MM.1S (cell line): ENCODE measurements at regions not wholly inside any gene's neighbourhood (a gene's known extent, or its start where the extent isn't known, plus 50 kb on each side); places are given as distances from the start of the nearest gene placed in this dataset.
"Not testable (repeated sequence)": the region's sequence is repeated elsewhere in the genome, so short reads cannot be mapped to it uniquely, and the experiment has no call there.

Source experiments
- DNase-seq: peaks from one replicate; pipeline ENCODE4 v3.0.0-alpha.2; 2015
- H2AFZ ChIP-seq: fragments of 300-600 bp; sonication (generic); 2 replicates; pipeline ENCODE4 v1.6.0; 2016; ENCODE audit warnings: antibody characterized with exemption, low read length
- H3F3A ChIP-seq: fragments of 300-600 bp; sonication (generic); 2 replicates; pipeline ENCODE4 v1.6.1; 2016; ENCODE audit warnings: mild to moderate bottlenecking, antibody characterized with exemption, low read length, moderate library complexity, mixed read lengths; ENCODE audit not compliant: insufficient read depth
- H3K27ac ChIP-seq: fragments of 300-600 bp; sonication (generic); 2 replicates; pipeline ENCODE4 v1.5.1; 2016; ENCODE audit warnings: mild to moderate bottlenecking, low read length
- H3K27me3 ChIP-seq: fragments of 300-600 bp; sonication (generic); replicated peaks from 2 replicates; pipeline ENCODE4 v1.6.0; 2016; ENCODE audit warnings: low read length; ENCODE audit not compliant: insufficient read depth
- H3K36me3 ChIP-seq: fragments of 300-600 bp; sonication (generic); replicated peaks from 2 replicates; pipeline ENCODE4 v1.6.1; 2016; ENCODE audit warnings: mild to moderate bottlenecking, low read length, mixed read lengths; ENCODE audit not compliant: insufficient read depth
- H3K4me1 ChIP-seq: fragments of 300-600 bp; sonication (generic); 2 replicates; pipeline ENCODE4 v1.6.1; 2016; ENCODE audit warnings: low read length, mixed read lengths
- H3K4me2 ChIP-seq: fragments of 300-600 bp; sonication (generic); 2 replicates; pipeline ENCODE4 v1.6.0; 2016; ENCODE audit warnings: low read depth, low read length
- H3K4me3 ChIP-seq: fragments of 300-600 bp; sonication (generic); 2 replicates; pipeline ENCODE4 v1.5.1; 2016; ENCODE audit warnings: low read length, mixed read lengths
- H3K79me2 ChIP-seq: fragments of 300-600 bp; sonication (generic); 2 replicates; pipeline ENCODE4 v1.6.1; 2016; ENCODE audit warnings: mixed run types, low read length, mixed read lengths
- H3K9ac ChIP-seq: fragments of 300-600 bp; sonication (generic); 2 replicates; pipeline ENCODE4 v1.6.1; 2016; ENCODE audit warnings: low read length, mixed read lengths
- H3K9me2 ChIP-seq: fragments of 300-600 bp; sonication (generic); replicated peaks from 2 replicates; pipeline ENCODE4 v1.6.1; 2016; ENCODE audit warnings: mild to moderate bottlenecking, low read length, mixed read lengths; ENCODE audit not compliant: insufficient read depth
- H3K9me3 ChIP-seq: fragments of 300-600 bp; sonication (generic); replicated peaks from 2 replicates; pipeline ENCODE4 v1.6.1; 2016; ENCODE audit warnings: mild to moderate bottlenecking, low read length, mixed read lengths; ENCODE audit not compliant: insufficient read depth
- H4K20me1 ChIP-seq: fragments of 300-600 bp; sonication (generic); 2 replicates; pipeline ENCODE4 v1.6.1; 2016; ENCODE audit warnings: mild to moderate bottlenecking, low read length, moderate library complexity, mixed read lengths; ENCODE audit not compliant: insufficient read depth
- CTCF ChIP-seq: fragments of 300-600 bp; sonication (generic); IDR thresholded peaks from 2 replicates; pipeline ENCODE4 v1.5.1; 2016; ENCODE audit warnings: antibody characterized with exemption, low read length, mixed read lengths
- EZH2 ChIP-seq: fragments of 300-600 bp; sonication (generic); optimal IDR thresholded peaks from 2 replicates; pipeline ENCODE3; 2017; ENCODE audit warnings: low read depth, mild to moderate bottlenecking, antibody characterized with exemption, low read length, mixed read lengths
- EZH2phosphoT487 ChIP-seq: fragments of 300-600 bp; sonication (generic); IDR thresholded peaks from 2 replicates; pipeline ENCODE4 v1.6.1; 2018; ENCODE audit warnings: antibody characterized with exemption, low read length

- H3K4me3 ChIP-seq = no peak overlapping the region
Measured at GRCh38 chr10:22087402-22087738, 83.8 kb upstream of the DNAJC1 start.

DNA sequence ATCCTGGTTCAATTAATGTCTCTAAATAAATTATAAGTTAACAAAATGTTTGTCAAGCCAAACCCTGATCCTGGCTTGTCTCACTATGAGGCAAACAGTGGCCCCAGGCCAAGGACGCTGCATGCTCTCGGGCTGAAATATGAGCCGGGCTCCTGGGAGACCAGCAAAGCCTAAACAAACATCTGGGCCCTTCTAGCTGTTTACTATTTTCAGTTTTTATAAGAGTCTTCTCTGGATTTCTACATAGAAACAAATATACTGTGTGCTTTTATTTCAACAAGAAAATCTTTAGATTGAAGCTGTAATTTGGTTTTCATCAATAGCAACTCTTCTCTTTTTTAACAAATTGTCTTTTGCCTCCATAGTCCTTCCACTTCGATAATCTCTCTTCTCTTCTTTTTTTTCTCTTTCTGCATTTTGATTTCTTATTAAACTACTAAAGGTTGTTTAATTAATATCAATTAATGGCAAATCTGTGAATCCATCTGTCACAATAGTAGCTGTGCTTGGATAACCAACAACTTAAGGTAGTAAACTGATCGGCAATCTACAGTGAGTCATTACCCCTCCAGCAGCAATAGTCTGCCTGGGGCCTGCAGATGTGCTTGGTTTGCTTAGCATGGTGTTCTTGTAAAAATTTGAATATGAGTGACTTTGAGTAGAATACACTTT lies 83.3 kb upstream of the DNAJC1 start:
- no peak for DNase-seq
- Histone ChIP-seq H3K4me2 (no peak overlapping the region), H4K20me1 (no peaks in the 10 kb centered on the region), H3K27ac (no peak overlapping the region), H3K9me3 (no peaks in the 10 kb centered on the region), H3K9ac (no peak overlapping the region), H3F3A (no peaks in the 10 kb centered on the region), H3K79me2 (no peaks in the 10 kb centered on the region), H2AFZ (no peak overlapping the region), H3K36me3 (no peaks in the 10 kb centered on the region), H3K4me1 (no peaks in the 10 kb centered on the region), H3K9me2 (no peaks in the 10 kb centered on the region), H3K27me3 (no peaks in the 10 kb centered on the region), H3K4me3 (no peak overlapping the region)
- TF ChIP-seq CTCF = no peak
- no peak for TF ChIP-seq EZH2phosphoT487
- TF ChIP-seq EZH2 = no peak

More at GRCh38 chr10:22087402-22087738, 83.8 kb upstream of the DNAJC1 start:
- no peak for DNase-seq
- no peak overlapping the region for H2AFZ ChIP-seq
- no peaks in the 10 kb centered on the region for H3K27me3 ChIP-seq
- no peak overlapping the region for H3K27ac ChIP-seq
- H4K20me1 ChIP-seq = no peaks in the 10 kb centered on the region
- H3F3A ChIP-seq = no peaks in the 10 kb centered on the region
- H3K9me3 ChIP-seq = no peaks in the 10 kb centered on the region
- H3K4me1 ChIP-seq = no peaks in the 10 kb centered on the region
- no peaks in the 10 kb centered on the region for H3K79me2 ChIP-seq
- H3K9me2 ChIP-seq = no peaks in the 10 kb centered on the region
- no peak overlapping the region for H3K9ac ChIP-seq
- H3K36me3 ChIP-seq = no peaks in the 10 kb centered on the region
- TF ChIP-seq EZH2phosphoT487 (no peak), CTCF (no peak), EZH2 (no peak)
- H3K4me2 ChIP-seq = no peak overlapping the region

DNA sequence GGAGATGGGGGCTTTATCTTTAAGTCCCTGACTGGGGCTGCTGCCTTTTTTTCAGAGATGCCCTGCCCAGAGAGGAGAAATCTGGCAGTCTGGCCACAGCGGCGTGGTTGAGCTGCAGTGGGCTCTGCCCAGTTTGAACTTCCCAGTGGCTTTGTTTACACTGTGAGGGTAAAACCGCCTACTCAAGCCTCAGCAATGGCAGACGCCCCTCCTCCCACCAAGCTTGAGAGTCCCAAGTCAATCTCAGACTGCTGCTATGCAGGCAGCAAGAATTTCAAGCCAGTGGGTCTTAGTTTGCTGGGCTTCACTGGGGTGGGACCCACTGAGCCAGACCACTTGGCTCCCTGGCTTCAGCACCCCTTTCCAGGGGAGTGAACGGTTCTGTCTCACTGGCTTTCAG lies 76.4 kb upstream of the DNAJC1 start:
- H3K27ac ChIP-seq, H2AFZ ChIP-seq, H3K36me3 ChIP-seq, H3K9me2 ChIP-seq, H3F3A ChIP-seq, H3K27me3 ChIP-seq, H3K4me1 ChIP-seq, H3K4me3 ChIP-seq, DNase-seq, H3K79me2 ChIP-seq, H3K9me3 ChIP-seq, H4K20me1 ChIP-seq, H3K4me2 ChIP-seq, H3K9ac ChIP-seq: not testable (repeated sequence)

- H3K9me2 ChIP-seq = no peaks in the 10 kb centered on the region
- H3K36me3 ChIP-seq = no peaks in the 10 kb centered on the region
- no peak overlapping the region for H2AFZ ChIP-seq
- no peaks in the 10 kb centered on the region for H4K20me1 ChIP-seq
- no peak overlapping the region for H3K4me2 ChIP-seq
- no peak overlapping the region for H3K9ac ChIP-seq
- H3K27ac ChIP-seq = no peak overlapping the region
- TF ChIP-seq EZH2 (no peak), EZH2phosphoT487 (no peak), CTCF (no peak)
- DNase-seq = no peak
- no peak overlapping the region for H3K4me3 ChIP-seq
- H3K4me1 ChIP-seq = no peaks in the 10 kb centered on the region
- H3K27me3 ChIP-seq = no peaks in the 10 kb centered on the region
- H3K9me3 ChIP-seq = no peaks in the 10 kb centered on the region
- H3K79me2 ChIP-seq = no peaks in the 10 kb centered on the region
- no peaks in the 10 kb centered on the region for H3F3A ChIP-seq
Measured at GRCh38 chr10:22071332-22071731, 67.8 kb upstream of the DNAJC1 start.
